ENCODE measurements at regions not wholly inside any gene's neighbourhood (a gene's known extent, or its start where the extent isn't known, plus 50 kb on each side); places are given as distances from the start of the nearest gene placed in this dataset.
"Not testable (repeated sequence)": the region's sequence is repeated elsewhere in the genome, so short reads cannot be mapped to it uniquely, and the experiment has no call there.

GRCh38 chr16:64724339-64724738 lies 397.5 kb downstream of the CDH11 start:
- DNase-seq (ENCODE audit: low spot score): no peak

- no peak for DNase-seq (ENCODE audit: low spot score)
Measured at GRCh38 chr16:64718486-64718885, 403.4 kb downstream of the CDH11 start.

- no peak for DNase-seq (ENCODE audit: low spot score)
Measured at GRCh38 chr16:64717871-64718270, 404.0 kb downstream of the CDH11 start.

- no peak for DNase-seq (ENCODE audit: low spot score)
Measured at GRCh38 chr16:64715624-64716023, 406.2 kb downstream of the CDH11 start.

- no peak for DNase-seq (ENCODE audit: low spot score)
Measured at GRCh38 chr16:64712026-64712425, 409.8 kb downstream of the CDH11 start.

- DNase-seq (ENCODE audit: low spot score): no peak
Measured at GRCh38 chr16:64711596-64711995, 410.3 kb downstream of the CDH11 start.

- no peak for DNase-seq (ENCODE audit: low spot score)
Measured at GRCh38 chr16:64711026-64711425, 410.8 kb downstream of the CDH11 start.

- no peak for DNase-seq (ENCODE audit: low spot score)
Measured at GRCh38 chr16:64705443-64705842, 416.4 kb downstream of the CDH11 start.

- DNase-seq (ENCODE audit: low spot score): no peak
Measured at GRCh38 chr16:64704386-64704785, 417.5 kb downstream of the CDH11 start.

- DNase-seq (ENCODE audit: low spot score): no peak
Measured at GRCh38 chr16:64702415-64702814, 419.4 kb downstream of the CDH11 start.

GRCh38 chr16:64700628-64701027 lies 421.2 kb downstream of the CDH11 start:
- no peak for DNase-seq (ENCODE audit: low spot score)

- DNase-seq (ENCODE audit: low spot score): no peak
Measured at GRCh38 chr16:64696866-64697265, 425.0 kb downstream of the CDH11 start.

GRCh38 chr16:64695684-64696083 lies 426.2 kb downstream of the CDH11 start:
- DNase-seq (ENCODE audit: low spot score): no peak

GRCh38 chr16:64693946-64694345 lies 427.9 kb downstream of the CDH11 start:
- DNase-seq (ENCODE audit: low spot score): no peak

- DNase-seq (ENCODE audit: low spot score): no peak
Measured at GRCh38 chr16:64687786-64688185, 434.1 kb downstream of the CDH11 start.

- no peak for DNase-seq (ENCODE audit: low spot score)
Measured at GRCh38 chr16:64687123-64687522, 434.7 kb downstream of the CDH11 start.

- DNase-seq (ENCODE audit: low spot score): no peak
Measured at GRCh38 chr16:64679976-64680690, 441.7 kb downstream of the CDH11 start.

GRCh38 chr16:64669573-64669972 lies 452.3 kb downstream of the CDH11 start:
- no peak for DNase-seq (ENCODE audit: low spot score)

GRCh38 chr16:64667334-64667877 lies 454.5 kb downstream of the CDH11 start:
- no peak for DNase-seq (ENCODE audit: low spot score)

- not testable (repeated sequence) for DNase-seq (ENCODE audit: low spot score)
Measured at GRCh38 chr16:64662312-64662711, 459.6 kb downstream of the CDH11 start.

GRCh38 chr16:64659866-64660265 lies 462.0 kb downstream of the CDH11 start:
- no peak for DNase-seq (ENCODE audit: low spot score)

GRCh38 chr16:64657316-64658011 lies 464.4 kb downstream of the CDH11 start:
- DNase-seq (ENCODE audit: low spot score): no peak

- DNase-seq (ENCODE audit: low spot score): no peak
Measured at GRCh38 chr16:64656471-64656870, 465.4 kb downstream of the CDH11 start.
